K562 (cell line): ENCODE measurements at regions not wholly inside any gene's neighbourhood (a gene's known extent, or its start where the extent isn't known, plus 50 kb on each side); places are given as distances from the start of the nearest gene placed in this dataset.
A peak's percentile ranks its signal among the peaks of the same experiment; 100 is the strongest.

ENCODE experiments used
- FUS ChIP-seq: fragments of 200-400 bp; formaldehyde crosslinking; optimal IDR thresholded peaks from 2 replicates; pipeline ENCODE3; 2017; ENCODE audit warnings: low read depth, low read length
- HNRNPH1 ChIP-seq: fragments of 200-400 bp; formaldehyde crosslinking; optimal IDR thresholded peaks from 2 replicates; pipeline ENCODE3; 2017; ENCODE audit warnings: low read depth, mild to moderate bottlenecking, low read length, moderate library complexity
- KLF1 ChIP-seq: fragments of 450-650 bp; IDR thresholded peaks from 2 replicates; pipeline ENCODE4 v1.6.1; 2016; ENCODE audit warnings: missing genetic modification characterization, missing compliant biosample characterization
- MAFG ChIP-seq: fragments of 450-650 bp; conservative IDR thresholded peaks from 2 replicates; pipeline ENCODE4 v1.6.1; 2016; ENCODE audit warnings: missing genetic modification characterization, missing compliant biosample characterization
- MEIS2 ChIP-seq: fragments of 450-650 bp; IDR thresholded peaks from 2 replicates; pipeline ENCODE4 v1.6.1; 2014; ENCODE audit warnings: mild to moderate bottlenecking; ENCODE audit not compliant: partially characterized antibody
- NFXL1 ChIP-seq: fragments of 450-650 bp; formaldehyde crosslinking; IDR thresholded peaks from 2 replicates; pipeline ENCODE4 v1.4.0; 2021; ENCODE audit warnings: mild to moderate bottlenecking
- PHF8 ChIP-seq: fragments of 200-600 bp; sonication (generic); IDR thresholded peaks from 2 replicates; pipeline ENCODE4 v1.6.1; 2012; ENCODE audit warnings: mixed run types, mild to moderate bottlenecking, inconsistent platforms, low read length, moderate library complexity, borderline replicate concordance
- SMAD2 ChIP-seq: fragments of 150-350 bp; IDR thresholded peaks from 2 replicates; pipeline ENCODE4 v1.6.1; 2014; ENCODE audit warnings: low read depth, mild to moderate bottlenecking, low read length
- TAF7 ChIP-seq: fragments of 450-650 bp; IDR thresholded peaks from 2 replicates; pipeline ENCODE4 v1.6.1; 2016; ENCODE audit warnings: missing genetic modification characterization, missing compliant biosample characterization
- TRIM24 ChIP-seq, 2 experiments: fragments of 450-650 bp; IDR thresholded peaks; 2 replicates each; pipeline ENCODE4 v1.6.1; 2016
- ZNF780A ChIP-seq: fragments of 250-450 bp; sonication (Bioruptor Pico); IDR thresholded peaks from 2 replicates; pipeline ENCODE4 v1.5.0; 2021; ENCODE audit warnings: mild to moderate bottlenecking
- TF ChIP-seq, protein P1 (sequence below), 2 experiments: fragments of 450-650 bp in 1 of 2; sonication (generic) in 1 of 2; formaldehyde crosslinking in 1 of 2; IDR thresholded peaks in 1 of 2; conservative IDR thresholded peaks in 1 of 2; 2 replicates each; pipeline versions ENCODE4 v1.6.1 to v1.8.1; 2016 to 2023; ENCODE audit warnings: mild to moderate bottlenecking in 2 of 2, moderate library complexity in 2 of 2, inconsistent platforms in 1 of 2, missing genetic modification reagents in 1 of 2
- TF ChIP-seq, protein P2 (sequence below), 2 experiments: fragments of 450-650 bp; IDR thresholded peaks; 2 replicates each; pipeline ENCODE4 v1.6.1; 2016; ENCODE audit warnings: mild to moderate bottlenecking in 2 of 2, borderline replicate concordance in 1 of 2, low read depth in 1 of 2, moderate library complexity in 1 of 2
- TF ChIP-seq, protein P3 (sequence below): fragments of 450-650 bp; IDR thresholded peaks from 2 replicates; pipeline ENCODE4 v1.6.1; 2014; ENCODE audit warnings: low read depth, mild to moderate bottlenecking, moderate library complexity, borderline replicate concordance

DNA sequence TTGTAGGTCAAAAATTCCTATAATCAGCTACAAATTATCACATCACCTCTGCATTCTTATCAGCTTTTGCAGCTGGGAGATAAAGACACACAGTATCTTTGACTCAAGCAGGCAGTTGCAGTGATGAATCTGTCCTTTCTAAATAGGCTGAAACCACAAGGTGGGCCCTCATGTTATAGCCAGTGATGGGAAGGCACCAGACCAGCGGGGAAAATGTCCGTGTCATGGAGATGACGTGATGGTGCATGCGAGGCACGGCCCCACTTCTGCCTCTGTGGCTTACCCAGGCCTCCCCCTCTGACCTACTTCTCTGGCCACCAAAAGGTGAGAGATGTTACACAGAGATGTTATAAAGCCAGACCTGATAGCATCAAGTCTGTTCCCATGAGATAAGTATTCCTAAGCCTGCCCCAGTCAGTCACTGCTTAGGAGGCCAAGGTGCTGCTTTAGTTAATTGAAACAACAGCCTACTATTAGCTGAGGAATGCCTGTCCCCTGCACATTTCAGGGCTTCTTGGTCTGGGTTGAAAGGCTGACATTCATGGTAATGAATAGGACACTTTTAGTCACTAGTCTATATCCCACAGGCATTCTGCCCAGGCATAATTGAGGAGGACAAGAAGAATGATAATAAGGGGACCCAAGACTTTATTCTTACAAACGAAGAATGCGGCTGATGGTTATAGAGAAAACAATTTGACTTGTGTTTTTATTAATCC, 327.9 kb downstream of the LPIN1 start (continued):
- TF ChIP-seq FUS = no peak
- no peak for TF ChIP-seq NFXL1
- TF ChIP-seq, protein P1, sequence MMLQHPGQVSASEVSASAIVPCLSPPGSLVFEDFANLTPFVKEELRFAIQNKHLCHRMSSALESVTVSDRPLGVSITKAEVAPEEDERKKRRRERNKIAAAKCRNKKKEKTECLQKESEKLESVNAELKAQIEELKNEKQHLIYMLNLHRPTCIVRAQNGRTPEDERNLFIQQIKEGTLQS (IDR thresholded peaks at IDR 0.05) = peak; percentile 93
- TF ChIP-seq, protein P1 (CRISPR knock-in tag; conservative IDR thresholded peaks at IDR 0.05) = peak; percentile 33; the same call in 1 of the 2 replicates
- TF ChIP-seq MEIS2 = peak; percentile 96
- no peak for TF ChIP-seq ZNF780A (CRISPR knock-in tag)
- TF ChIP-seq SMAD2 = no peak
- peak; percentile 67 to 88 for TF ChIP-seq TRIM24 (IDR thresholded peaks at IDR 0.05)
- TF ChIP-seq PHF8 = no peak
- TF ChIP-seq TAF7 = no peak
- TF ChIP-seq, protein P2, sequence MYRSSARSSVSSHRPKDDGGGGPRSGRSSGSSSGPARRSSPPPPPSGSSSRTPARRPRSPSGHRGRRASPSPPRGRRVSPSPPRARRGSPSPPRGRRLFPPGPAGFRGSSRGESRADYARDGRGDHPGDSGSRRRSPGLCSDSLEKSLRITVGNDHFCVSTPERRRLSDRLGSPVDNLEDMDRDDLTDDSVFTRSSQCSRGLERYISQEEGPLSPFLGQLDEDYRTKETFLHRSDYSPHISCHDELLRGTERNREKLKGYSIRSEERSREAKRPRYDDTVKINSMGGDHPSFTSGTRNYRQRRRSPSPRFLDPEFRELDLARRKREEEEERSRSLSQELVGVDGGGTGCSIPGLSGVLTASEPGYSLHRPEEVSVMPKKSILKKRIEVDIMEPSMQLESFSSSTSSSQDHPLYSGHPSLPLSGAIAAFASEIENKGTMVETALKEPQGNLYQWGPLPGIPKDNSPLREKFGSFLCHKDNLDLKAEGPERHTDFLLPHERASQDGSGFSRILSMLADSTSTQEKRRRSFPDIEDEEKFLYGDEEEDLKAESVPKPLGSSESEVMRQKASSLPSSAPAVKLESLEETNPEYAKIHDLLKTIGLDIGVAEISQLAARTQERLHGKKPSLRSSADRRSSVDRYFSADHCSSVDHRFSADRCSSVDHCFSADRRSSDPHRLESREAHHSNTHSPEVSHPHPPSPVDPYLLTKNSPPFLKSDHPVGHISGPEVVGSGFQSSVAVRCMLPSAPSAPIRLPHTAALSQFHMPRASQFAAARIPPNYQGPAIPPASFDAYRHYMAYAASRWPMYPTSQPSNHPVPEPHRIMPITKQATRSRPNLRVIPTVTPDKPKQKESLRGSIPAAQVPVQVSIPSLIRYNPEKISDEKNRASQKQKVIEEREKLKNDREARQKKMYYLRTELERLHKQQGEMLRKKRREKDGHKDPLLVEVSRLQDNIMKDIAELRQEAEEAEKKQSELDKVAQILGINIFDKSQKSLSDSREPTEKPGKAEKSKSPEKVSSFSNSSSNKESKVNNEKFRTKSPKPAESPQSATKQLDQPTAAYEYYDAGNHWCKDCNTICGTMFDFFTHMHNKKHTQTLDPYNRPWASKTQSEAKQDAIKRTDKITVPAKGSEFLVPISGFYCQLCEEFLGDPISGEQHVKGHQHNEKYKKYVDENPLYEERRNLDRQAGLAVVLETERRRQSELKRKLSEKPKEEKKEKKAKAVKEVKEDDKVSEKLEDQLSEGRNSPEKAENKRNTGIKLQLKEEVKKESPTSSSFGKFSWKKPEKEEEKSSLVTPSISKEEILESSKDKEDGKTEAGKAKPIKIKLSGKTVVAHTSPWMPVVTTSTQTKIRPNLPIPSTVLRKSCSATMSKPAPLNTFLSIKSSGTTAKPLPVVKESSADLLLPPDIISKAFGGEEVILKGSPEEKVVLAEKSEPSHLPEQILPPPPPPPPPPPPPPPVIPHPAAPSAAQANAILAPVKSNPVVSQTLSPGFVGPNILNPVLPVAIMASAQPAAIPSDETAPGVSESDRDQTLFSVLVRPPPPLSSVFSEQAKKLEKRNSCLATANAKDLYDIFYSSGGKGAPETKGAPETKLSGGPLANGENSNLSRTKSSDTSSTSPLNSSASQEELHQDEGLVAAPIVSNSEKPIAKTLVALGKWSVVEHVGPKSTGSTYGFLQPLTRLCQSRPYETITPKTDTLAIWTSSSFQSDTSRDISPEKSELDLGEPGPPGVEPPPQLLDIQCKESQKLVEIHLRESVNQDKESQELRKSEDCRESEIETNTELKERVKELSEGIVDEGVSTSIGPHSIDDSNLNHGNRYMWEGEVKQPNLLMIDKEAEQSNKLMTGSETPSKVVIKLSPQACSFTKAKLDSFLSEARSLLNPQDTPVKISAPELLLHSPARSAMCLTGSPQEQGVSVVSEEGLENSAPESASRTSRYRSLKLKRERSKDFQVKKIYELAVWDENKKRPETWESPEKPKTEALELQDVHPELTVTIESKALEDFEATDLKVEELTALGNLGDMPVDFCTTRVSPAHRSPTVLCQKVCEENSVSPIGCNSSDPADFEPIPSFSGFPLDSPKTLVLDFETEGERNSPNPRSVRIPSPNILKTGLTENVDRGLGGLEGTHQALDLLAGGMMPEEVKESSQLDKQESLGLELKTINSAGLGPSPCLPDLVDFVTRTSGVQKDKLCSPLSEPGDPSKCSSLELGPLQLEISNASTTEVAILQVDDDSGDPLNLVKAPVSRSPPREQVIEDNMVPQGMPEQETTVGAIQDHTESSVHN (IDR thresholded peaks at IDR 0.05; ENCODE audit: borderline replicate concordance in 1 of 2, low read depth in 1 of 2) = peak in 1 of 2 experiments; percentile 92; a peak in 2 of 4 replicates
- TF ChIP-seq MAFG (tag) = peak; percentile 52
- TF ChIP-seq KLF1 (tag) = no peak
- TF ChIP-seq, protein P3, sequence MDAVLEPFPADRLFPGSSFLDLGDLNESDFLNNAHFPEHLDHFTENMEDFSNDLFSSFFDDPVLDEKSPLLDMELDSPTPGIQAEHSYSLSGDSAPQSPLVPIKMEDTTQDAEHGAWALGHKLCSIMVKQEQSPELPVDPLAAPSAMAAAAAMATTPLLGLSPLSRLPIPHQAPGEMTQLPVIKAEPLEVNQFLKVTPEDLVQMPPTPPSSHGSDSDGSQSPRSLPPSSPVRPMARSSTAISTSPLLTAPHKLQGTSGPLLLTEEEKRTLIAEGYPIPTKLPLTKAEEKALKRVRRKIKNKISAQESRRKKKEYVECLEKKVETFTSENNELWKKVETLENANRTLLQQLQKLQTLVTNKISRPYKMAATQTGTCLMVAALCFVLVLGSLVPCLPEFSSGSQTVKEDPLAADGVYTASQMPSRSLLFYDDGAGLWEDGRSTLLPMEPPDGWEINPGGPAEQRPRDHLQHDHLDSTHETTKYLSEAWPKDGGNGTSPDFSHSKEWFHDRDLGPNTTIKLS = 0 out of 2 replicates have a peak, but pooled peaks have one; percentile 22
- no peak for TF ChIP-seq HNRNPH1
